Testis (tissue), 2 donors: ENCODE measurements at regions not wholly inside any gene's neighbourhood (a gene's known extent, or its start where the extent isn't known, plus 50 kb on each side); places are given as distances from the start of the nearest gene placed in this dataset.

ENCODE experiments used
- POLR2A ChIP-seq: fragments of 450-650 bp; IDR thresholded peaks from one replicate; pipeline ENCODE4 v1.6.1; 2017; ENCODE audit warnings: antibody characterized with exemption, mild to moderate bottlenecking, moderate library complexity
- TF ChIP-seq, protein P1 (sequence below), 3 experiments: fragments of 450-650 bp in 2 of 3; fragments of 200-600 bp in 1 of 3; sonication (generic) in 1 of 3; IDR thresholded peaks; one replicate each; pipeline ENCODE4 v1.5.1; 2016 to 2019; ENCODE audit warnings: antibody characterized with exemption in 3 of 3, mild to moderate bottlenecking in 2 of 3, moderate library complexity in 1 of 3

DNA sequence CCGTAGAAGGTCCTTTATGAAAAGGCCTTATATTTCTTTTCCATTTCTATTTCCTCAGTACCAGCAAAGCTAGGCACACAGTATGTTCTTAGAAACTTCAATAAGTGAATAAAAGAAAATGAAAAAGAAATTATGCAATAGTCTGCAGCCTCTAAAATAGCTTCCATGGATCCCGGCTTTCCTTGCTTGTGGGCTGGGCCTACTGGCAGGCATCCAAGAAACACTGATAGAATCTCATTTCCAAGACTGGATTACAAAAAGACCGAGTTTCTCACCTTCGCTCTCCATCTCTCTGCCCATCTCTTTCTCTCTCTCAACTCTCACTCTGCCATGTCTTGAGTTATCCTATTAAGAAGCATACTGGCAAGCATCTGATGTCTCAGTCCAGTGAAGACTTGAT is 187.5 kb upstream of the FKBP1C start:
- no peak for TF ChIP-seq POLR2A
- TF ChIP-seq, protein P1, sequence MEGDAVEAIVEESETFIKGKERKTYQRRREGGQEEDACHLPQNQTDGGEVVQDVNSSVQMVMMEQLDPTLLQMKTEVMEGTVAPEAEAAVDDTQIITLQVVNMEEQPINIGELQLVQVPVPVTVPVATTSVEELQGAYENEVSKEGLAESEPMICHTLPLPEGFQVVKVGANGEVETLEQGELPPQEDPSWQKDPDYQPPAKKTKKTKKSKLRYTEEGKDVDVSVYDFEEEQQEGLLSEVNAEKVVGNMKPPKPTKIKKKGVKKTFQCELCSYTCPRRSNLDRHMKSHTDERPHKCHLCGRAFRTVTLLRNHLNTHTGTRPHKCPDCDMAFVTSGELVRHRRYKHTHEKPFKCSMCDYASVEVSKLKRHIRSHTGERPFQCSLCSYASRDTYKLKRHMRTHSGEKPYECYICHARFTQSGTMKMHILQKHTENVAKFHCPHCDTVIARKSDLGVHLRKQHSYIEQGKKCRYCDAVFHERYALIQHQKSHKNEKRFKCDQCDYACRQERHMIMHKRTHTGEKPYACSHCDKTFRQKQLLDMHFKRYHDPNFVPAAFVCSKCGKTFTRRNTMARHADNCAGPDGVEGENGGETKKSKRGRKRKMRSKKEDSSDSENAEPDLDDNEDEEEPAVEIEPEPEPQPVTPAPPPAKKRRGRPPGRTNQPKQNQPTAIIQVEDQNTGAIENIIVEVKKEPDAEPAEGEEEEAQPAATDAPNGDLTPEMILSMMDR (IDR thresholded peaks at IDR 0.05) = no peak
